EL (cell line): ENCODE measurements at regions not wholly inside any gene's neighbourhood (a gene's known extent, or its start where the extent isn't known, plus 50 kb on each side); places are given as distances from the start of the nearest gene placed in this dataset.
"Not testable (repeated sequence)": the region's sequence is repeated elsewhere in the genome, so short reads cannot be mapped to it uniquely, and the experiment has no call there.

Source experiments
- DNase-seq: peaks from one replicate; pipeline ENCODE4 v3.0.0-alpha.2; 2016

GRCh38 chr7:67856046-67856445 lies 859.4 kb downstream of the TYW1 start:
- DNase-seq = no peak

GRCh38 chr7:67857698-67858097 lies 861.1 kb downstream of the TYW1 start:
- no peak for DNase-seq

- no peak for DNase-seq
These were observed 862.3 kb downstream of the TYW1 start for GRCh38 chr7:67858931-67859330.

GRCh38 chr7:67863911-67864310 lies 867.3 kb downstream of the TYW1 start:
- no peak for DNase-seq

- DNase-seq = no peak
These were observed 869.4 kb downstream of the TYW1 start for GRCh38 chr7:67866054-67866453.

- DNase-seq = no peak
These were observed 870.2 kb downstream of the TYW1 start for GRCh38 chr7:67866812-67867211.

GRCh38 chr7:67870396-67870795 lies 873.8 kb downstream of the TYW1 start:
- DNase-seq = no peak

- no peak for DNase-seq
These were observed 878.9 kb downstream of the TYW1 start for GRCh38 chr7:67875558-67875957.

GRCh38 chr7:67878808-67879207 lies 882.2 kb downstream of the TYW1 start:
- DNase-seq = no peak

- DNase-seq = no peak
These were observed 886.2 kb downstream of the TYW1 start for GRCh38 chr7:67882843-67883242.

GRCh38 chr7:67890316-67890715 lies 893.7 kb downstream of the TYW1 start:
- DNase-seq = no peak

GRCh38 chr7:67894746-67895145 lies 898.1 kb downstream of the TYW1 start:
- no peak for DNase-seq

GRCh38 chr7:67896721-67897120 lies 900.1 kb downstream of the TYW1 start:
- no peak for DNase-seq

GRCh38 chr7:67900456-67900855 lies 903.8 kb downstream of the TYW1 start:
- no peak for DNase-seq

GRCh38 chr7:67901808-67902480 lies 905.3 kb downstream of the TYW1 start:
- no peak for DNase-seq

GRCh38 chr7:67907792-67908191 lies 911.2 kb downstream of the TYW1 start:
- no peak for DNase-seq

- DNase-seq = no peak
These were observed 915.8 kb downstream of the TYW1 start for GRCh38 chr7:67912437-67912836.

- DNase-seq = no peak
These were observed 917.0 kb downstream of the TYW1 start for GRCh38 chr7:67913604-67914003.

GRCh38 chr7:67916111-67916510 lies 919.5 kb downstream of the TYW1 start:
- DNase-seq = not testable (repeated sequence)

- DNase-seq = no peak
These were observed 920.2 kb downstream of the TYW1 start for GRCh38 chr7:67916571-67917436.

- DNase-seq = no peak
These were observed 920.8 kb downstream of the TYW1 start for GRCh38 chr7:67917437-67917755.

- no peak for DNase-seq
These were observed 921.5 kb downstream of the TYW1 start for GRCh38 chr7:67918158-67918557.

- DNase-seq = no peak
These were observed 926.7 kb downstream of the TYW1 start for GRCh38 chr7:67923286-67923685.

GRCh38 chr7:67928141-67928540 lies 931.5 kb downstream of the TYW1 start:
- DNase-seq = no peak

- DNase-seq = not testable (repeated sequence)
These were observed 939.8 kb downstream of the TYW1 start for GRCh38 chr7:67936447-67936846.
